ENCODE measurements at regions not wholly inside any gene's neighbourhood (a gene's known extent, or its start where the extent isn't known, plus 50 kb on each side); places are given as distances from the start of the nearest gene placed in this dataset.

GRCh38 chr22:27631641-27632040, 169.9 kb downstream of the MN1 start:
- no peaks in the 10 kb centered on the region for H3K27me3 ChIP-seq (ENCODE audit: control insufficient read depth, insufficient read depth, low read length)
- no peaks in the 10 kb centered on the region for H3K36me3 ChIP-seq (replicated peaks; ENCODE audit: control insufficient read depth, insufficient read depth, low read length)
- no peak for DNase-seq
- H3K4me3 ChIP-seq (ENCODE audit: insufficient read depth, low read depth, low read length), result no peak overlapping the region

GRCh38 chr22:27632451-27633295, 168.9 kb downstream of the MN1 start:
- Histone ChIP-seq H3K4me3 (ENCODE audit: insufficient read depth, low read depth, low read length) (no peak overlapping the region), H3K27me3 (ENCODE audit: control insufficient read depth, insufficient read depth, low read length) (no peaks in the 10 kb centered on the region), H3K36me3 (replicated peaks; ENCODE audit: control insufficient read depth, insufficient read depth, low read length) (no peaks in the 10 kb centered on the region)
- no peak for DNase-seq

GRCh38 chr22:27633296-27633871, 168.2 kb downstream of the MN1 start:
- no peaks in the 10 kb centered on the region for H3K36me3 ChIP-seq (replicated peaks; ENCODE audit: control insufficient read depth, insufficient read depth, low read length)
- DNase-seq, result no peak
- H3K27me3 ChIP-seq (ENCODE audit: control insufficient read depth, insufficient read depth, low read length), result no peaks in the 10 kb centered on the region
- H3K4me3 ChIP-seq (ENCODE audit: insufficient read depth, low read depth, low read length), result no peak overlapping the region

- Histone ChIP-seq H3K4me3 (ENCODE audit: insufficient read depth, low read depth, low read length) (no peak overlapping the region), H3K27me3 (ENCODE audit: control insufficient read depth, insufficient read depth, low read length) (no peaks in the 10 kb centered on the region), H3K36me3 (replicated peaks; ENCODE audit: control insufficient read depth, insufficient read depth, low read length) (no peaks in the 10 kb centered on the region)
- DNase-seq, result no peak
Measured at GRCh38 chr22:27634043-27634740, 167.4 kb downstream of the MN1 start.

GRCh38 chr22:27635435-27635834, 166.1 kb downstream of the MN1 start:
- no peak for DNase-seq
- Histone ChIP-seq H3K36me3 (replicated peaks; ENCODE audit: control insufficient read depth, insufficient read depth, low read length) (no peaks in the 10 kb centered on the region), H3K27me3 (ENCODE audit: control insufficient read depth, insufficient read depth, low read length) (no peaks in the 10 kb centered on the region), H3K4me3 (ENCODE audit: insufficient read depth, low read depth, low read length) (no peak overlapping the region)

GRCh38 chr22:27635852-27636251, 165.7 kb downstream of the MN1 start:
- Histone ChIP-seq H3K36me3 (replicated peaks; ENCODE audit: control insufficient read depth, insufficient read depth, low read length) (no peaks in the 10 kb centered on the region), H3K4me3 (ENCODE audit: insufficient read depth, low read depth, low read length) (no peak overlapping the region), H3K27me3 (ENCODE audit: control insufficient read depth, insufficient read depth, low read length) (no peaks in the 10 kb centered on the region)
- DNase-seq, result no peak

GRCh38 chr22:27636716-27637508, 164.6 kb downstream of the MN1 start:
- Histone ChIP-seq H3K36me3 (replicated peaks; ENCODE audit: control insufficient read depth, insufficient read depth, low read length) (no peaks in the 10 kb centered on the region), H3K4me3 (ENCODE audit: insufficient read depth, low read depth, low read length) (no peak overlapping the region), H3K27me3 (ENCODE audit: control insufficient read depth, insufficient read depth, low read length) (no peaks in the 10 kb centered on the region)
- DNase-seq, result no peak

- H3K36me3 ChIP-seq (replicated peaks; ENCODE audit: control insufficient read depth, insufficient read depth, low read length), result no peaks in the 10 kb centered on the region
- H3K27me3 ChIP-seq (ENCODE audit: control insufficient read depth, insufficient read depth, low read length), result no peaks in the 10 kb centered on the region
- no peak for DNase-seq
- H3K4me3 ChIP-seq (ENCODE audit: insufficient read depth, low read depth, low read length), result no peak overlapping the region
Measured at GRCh38 chr22:27637604-27638003, 164.0 kb downstream of the MN1 start.

GRCh38 chr22:27638329-27639233, 163.0 kb downstream of the MN1 start:
- Histone ChIP-seq H3K36me3 (replicated peaks; ENCODE audit: control insufficient read depth, insufficient read depth, low read length) (no peaks in the 10 kb centered on the region), H3K4me3 (ENCODE audit: insufficient read depth, low read depth, low read length) (no peak overlapping the region), H3K27me3 (ENCODE audit: control insufficient read depth, insufficient read depth, low read length) (no peaks in the 10 kb centered on the region)
- DNase-seq, result peak; percentile 77

- Histone ChIP-seq H3K27me3 (ENCODE audit: control insufficient read depth, insufficient read depth, low read length) (no peaks in the 10 kb centered on the region), H3K36me3 (replicated peaks; ENCODE audit: control insufficient read depth, insufficient read depth, low read length) (no peaks in the 10 kb centered on the region), H3K4me3 (ENCODE audit: insufficient read depth, low read depth, low read length) (no peak overlapping the region)
- DNase-seq, result peak; percentile 63
Measured at GRCh38 chr22:27639248-27640086, 162.1 kb downstream of the MN1 start.

GRCh38 chr22:27641049-27641795, 160.3 kb downstream of the MN1 start:
- Histone ChIP-seq H3K4me3 (ENCODE audit: insufficient read depth, low read depth, low read length) (no peak overlapping the region), H3K27me3 (ENCODE audit: control insufficient read depth, insufficient read depth, low read length) (no peaks in the 10 kb centered on the region), H3K36me3 (replicated peaks; ENCODE audit: control insufficient read depth, insufficient read depth, low read length) (no peaks in the 10 kb centered on the region)
- DNase-seq, result peak; percentile 43

- DNase-seq, result peak; percentile 78
- Histone ChIP-seq H3K27me3 (ENCODE audit: control insufficient read depth, insufficient read depth, low read length) (no peaks in the 10 kb centered on the region), H3K36me3 (replicated peaks; ENCODE audit: control insufficient read depth, insufficient read depth, low read length) (no peaks in the 10 kb centered on the region), H3K4me3 (ENCODE audit: insufficient read depth, low read depth, low read length) (no peak overlapping the region)
Measured at GRCh38 chr22:27642104-27642800, 159.3 kb downstream of the MN1 start.

Measured in H7 (cell line).